C4-2B (cell line): ENCODE measurements at regions not wholly inside any gene's neighbourhood (a gene's known extent, or its start where the extent isn't known, plus 50 kb on each side); places are given as distances from the start of the nearest gene placed in this dataset.

ENCODE experiments used
- ZFX ChIP-seq: fragments of 450-650 bp; IDR thresholded peaks from 2 replicates; pipeline ENCODE4 v1.6.1; 2017
- TF ChIP-seq, protein P1 (sequence below): fragments of 450-650 bp; conservative IDR thresholded peaks from 2 replicates; pipeline ENCODE4 v1.5.1; 2017; ENCODE audit warnings: mild to moderate bottlenecking

- TF ChIP-seq, protein P1, sequence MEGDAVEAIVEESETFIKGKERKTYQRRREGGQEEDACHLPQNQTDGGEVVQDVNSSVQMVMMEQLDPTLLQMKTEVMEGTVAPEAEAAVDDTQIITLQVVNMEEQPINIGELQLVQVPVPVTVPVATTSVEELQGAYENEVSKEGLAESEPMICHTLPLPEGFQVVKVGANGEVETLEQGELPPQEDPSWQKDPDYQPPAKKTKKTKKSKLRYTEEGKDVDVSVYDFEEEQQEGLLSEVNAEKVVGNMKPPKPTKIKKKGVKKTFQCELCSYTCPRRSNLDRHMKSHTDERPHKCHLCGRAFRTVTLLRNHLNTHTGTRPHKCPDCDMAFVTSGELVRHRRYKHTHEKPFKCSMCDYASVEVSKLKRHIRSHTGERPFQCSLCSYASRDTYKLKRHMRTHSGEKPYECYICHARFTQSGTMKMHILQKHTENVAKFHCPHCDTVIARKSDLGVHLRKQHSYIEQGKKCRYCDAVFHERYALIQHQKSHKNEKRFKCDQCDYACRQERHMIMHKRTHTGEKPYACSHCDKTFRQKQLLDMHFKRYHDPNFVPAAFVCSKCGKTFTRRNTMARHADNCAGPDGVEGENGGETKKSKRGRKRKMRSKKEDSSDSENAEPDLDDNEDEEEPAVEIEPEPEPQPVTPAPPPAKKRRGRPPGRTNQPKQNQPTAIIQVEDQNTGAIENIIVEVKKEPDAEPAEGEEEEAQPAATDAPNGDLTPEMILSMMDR = no peak
- no peak for TF ChIP-seq ZFX
These were observed 100.8 kb downstream of the UCHL5 start for GRCh38 chr1:192958350-192958749.
